SK-N-SH (cell line): ENCODE measurements at regions not wholly inside any gene's neighbourhood (a gene's known extent, or its start where the extent isn't known, plus 50 kb on each side); places are given as distances from the start of the nearest gene placed in this dataset.

Source experiments
- CTCF ChIA-PET: fragments of 300-600, 350-600 bp; formaldehyde crosslinking; extraction: SDS; loops from one replicate; lab custom pipeline; 2021; lab: Yijun Ruan, JAX
- POLR2A ChIA-PET: fragments of 350-600 bp; sonication (Branson Sonifier 250); formaldehyde crosslinking; extraction: SDS; loops from one replicate; lab custom pipeline; 2020; ENCODE audit warnings: antibody characterized with exemption, inconsistent platforms; lab: Yijun Ruan, JAX
- DNase-seq: peaks from one replicate; pipeline ENCODE4 v3.0.0; 2012
- H2AFZ ChIP-seq: fragments of 200-600 bp; sonication (generic); 2 replicates; pipeline ENCODE4 v1.8.1; 2016; ENCODE audit warnings: antibody characterized with exemption, mild to moderate bottlenecking, low read depth
- H3F3A ChIP-seq: fragments of 200-600 bp; sonication (generic); replicated peaks from 2 replicates; pipeline ENCODE3; 2016; ENCODE audit warnings: antibody characterized with exemption, mild to moderate bottlenecking; ENCODE audit not compliant: insufficient read depth
- H3K27ac ChIP-seq, 2 experiments: fragments of 200-500 bp in 1 of 2; fragments of 200-600 bp in 1 of 2; sonication (Bioruptor generic) in 1 of 2; sonication (generic), shearing (Covaris generic) in 1 of 2; 2 replicates each; pipeline versions ENCODE4 v1.5.1 to v1.6.1; 2014 to 2016; ENCODE audit warnings: low read depth in 2 of 2, inconsistent platforms in 1 of 2, low read length in 1 of 2, mild to moderate bottlenecking in 1 of 2, mixed read lengths in 1 of 2
- H3K27me3 ChIP-seq: fragments of 200-600 bp; sonication (generic), shearing (Covaris generic); 2 replicates; pipeline ENCODE4 v1.6.1; 2016; ENCODE audit warnings: mixed run types; ENCODE audit not compliant: insufficient read depth
- H3K36me3 ChIP-seq, 2 experiments: fragments of 200-500 bp in 1 of 2; fragments of 200-600 bp in 1 of 2; sonication (Bioruptor generic) in 1 of 2; sonication (generic) in 1 of 2; replicated peaks in 1 of 2; 2 replicates each; pipeline versions ENCODE3 to v1.5.1; 2014 to 2016; ENCODE audit warnings: low read length in 1 of 2, mild to moderate bottlenecking in 1 of 2; ENCODE audit not compliant: insufficient read depth in 2 of 2, control insufficient read depth in 1 of 2
- H3K4me1 ChIP-seq, 2 experiments: fragments of 200-500 bp in 1 of 2; fragments of 200-600 bp in 1 of 2; sonication (Bioruptor generic) in 1 of 2; sonication (generic), shearing (Covaris generic) in 1 of 2; 2 replicates each; pipeline versions ENCODE4 v1.5.1 to v1.6.1; 2014 to 2016; ENCODE audit warnings: low read depth in 1 of 2, low read length in 1 of 2, mixed run types in 1 of 2; ENCODE audit not compliant: insufficient read depth in 2 of 2, control insufficient read depth in 1 of 2
- H3K4me2 ChIP-seq: fragments of 200-600 bp; sonication (generic), shearing (Covaris generic); 2 replicates; pipeline ENCODE4 v1.6.1; 2017; ENCODE audit warnings: mixed run types
- H3K4me3 ChIP-seq, 2 experiments: fragments of 200-500 bp in 1 of 2; fragments of 200-600 bp in 1 of 2; sonication (Bioruptor generic) in 1 of 2; sonication (generic), shearing (Covaris generic) in 1 of 2; 2 replicates each; pipeline versions ENCODE4 v1.5.1 to v1.8.1; 2014 to 2016; ENCODE audit warnings: low read depth in 2 of 2, inconsistent platforms in 1 of 2, low read length in 1 of 2, mild to moderate bottlenecking in 1 of 2, mixed read lengths in 1 of 2, moderate library complexity in 1 of 2
- H3K79me2 ChIP-seq: fragments of 200-600 bp; sonication (generic); 2 replicates; pipeline ENCODE4 v1.8.1; 2017; ENCODE audit warnings: mild to moderate bottlenecking; ENCODE audit not compliant: insufficient read depth
- H3K9ac ChIP-seq: fragments of 200-600 bp; sonication (generic); 2 replicates; pipeline ENCODE4 v1.6.1; 2017; ENCODE audit warnings: mixed run types
- H3K9me2 ChIP-seq: fragments of 200-600 bp; sonication (generic); 2 replicates; pipeline ENCODE4 v1.6.1; 2017; ENCODE audit warnings: mixed run types
- H3K9me3 ChIP-seq: fragments of 200-600 bp; sonication (generic); 2 replicates; pipeline ENCODE4 v1.6.1; 2017; ENCODE audit warnings: mixed run types, mild to moderate bottlenecking, moderate library complexity
- H4K20me1 ChIP-seq: fragments of 200-600 bp; sonication (generic); 2 replicates; pipeline ENCODE4 v1.6.1; 2017; ENCODE audit warnings: mild to moderate bottlenecking, mixed run types; ENCODE audit not compliant: insufficient read depth
- ELF1 ChIP-seq: IDR thresholded peaks from 2 replicates; pipeline ENCODE4 v1.4.0; 2012
- FOXJ3 ChIP-seq: sonication (generic); formaldehyde crosslinking; IDR thresholded peaks from 2 replicates; pipeline ENCODE4 v1.5.1; 2020; ENCODE audit warnings: mild to moderate bottlenecking, missing genetic modification reagents
- FOXM1 ChIP-seq: IDR thresholded peaks from 2 replicates; pipeline ENCODE4 v1.4.0; 2012; ENCODE audit warnings: low read depth, mild to moderate bottlenecking
- JUND ChIP-seq: IDR thresholded peaks from 2 replicates; pipeline ENCODE4 v1.4.0; 2012
- MEF2A ChIP-seq: IDR thresholded peaks from 2 replicates; pipeline ENCODE4 v1.4.0; 2012; ENCODE audit warnings: low read depth, borderline replicate concordance
- NRF1 ChIP-seq: IDR thresholded peaks from 2 replicates; pipeline ENCODE4 v1.6.1; 2012; ENCODE audit warnings: low read depth, mild to moderate bottlenecking, low read length
- TCF12 ChIP-seq: IDR thresholded peaks from 2 replicates; pipeline ENCODE4 v1.4.0; 2012
- YY1 ChIP-seq: IDR thresholded peaks from 2 replicates; pipeline ENCODE4 v1.4.0; 2012; ENCODE audit warnings: low read depth, mild to moderate bottlenecking
- WGBS: methylation state at CpG from one replicate; pipeline ENCODE4 v1.1.6; 2017; ENCODE audit warnings: low lambda C conversion rate; 5-methylcytosine and 5-hydroxymethylcytosine counted together
- TF ChIP-seq, protein P1 (sequence below): IDR thresholded peaks from 2 replicates; pipeline ENCODE4 v1.4.0; 2012; ENCODE audit warnings: low read depth, borderline replicate concordance
- TF ChIP-seq, protein P2 (sequence below): IDR thresholded peaks from 2 replicates; pipeline ENCODE4; 2012
- TF ChIP-seq, protein P3 (sequence below): fragments of 200-600 bp; sonication (generic); IDR thresholded peaks from 2 replicates; pipeline ENCODE4 v1.6.1; 2017; ENCODE audit warnings: antibody characterized with exemption, mild to moderate bottlenecking, moderate library complexity
- TF ChIP-seq, protein P4 (sequence below): IDR thresholded peaks from 2 replicates; pipeline ENCODE4 v1.4.0; 2012; ENCODE audit warnings: low read depth
- TF ChIP-seq, protein P5 (sequence below): IDR thresholded peaks from 2 replicates; pipeline ENCODE4 v1.6.1; 2012; ENCODE audit warnings: mild to moderate bottlenecking, low read depth, low read length, moderate library complexity
- TF ChIP-seq, protein P6 (sequence below): IDR thresholded peaks from 2 replicates; pipeline ENCODE4 v1.4.0; 2012; ENCODE audit warnings: low read depth, borderline replicate concordance

DNA sequence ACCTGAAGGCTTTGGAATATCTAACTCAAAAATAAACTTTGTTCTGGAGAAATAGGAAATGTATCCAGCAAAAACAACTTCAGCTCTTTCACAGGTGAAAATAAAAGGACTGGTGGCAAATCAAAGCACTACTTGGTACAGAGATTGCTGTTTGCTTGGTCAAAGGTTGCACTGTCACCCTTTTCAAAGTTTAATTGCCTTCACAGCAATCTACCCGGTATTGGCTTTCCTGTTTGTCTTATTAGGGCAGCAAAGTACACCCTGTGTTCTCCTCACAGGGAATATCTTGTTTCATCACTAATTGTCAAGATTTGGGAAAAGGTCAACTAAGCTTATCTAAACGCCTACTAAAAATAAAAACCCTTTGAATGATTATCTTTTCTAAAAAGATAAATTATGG, 214.1 kb upstream of the ADCY2 start:
- Histone ChIP-seq H2AFZ (no peak overlapping the region), H3K9me2 (no peaks in the 10 kb centered on the region), H3K9ac (no peak overlapping the region), H3K4me1 (no peaks in the 10 kb centered on the region), H3K36me3 (no peaks in the 10 kb centered on the region), H3K4me3 (no peak overlapping the region), H3K79me2 (no peaks in the 10 kb centered on the region), H3K27ac (no peak overlapping the region), H3K27me3 (no peaks in the 10 kb centered on the region), H3K9me3 (no peaks in the 10 kb centered on the region), H3K4me2 (no peak overlapping the region), H3F3A (no peaks in the 10 kb centered on the region), H4K20me1 (no peaks in the 10 kb centered on the region)
- ChIA-PET CTCF (interaction anchor here (0.6 kb wide), 1 partner anchor 82 kb away, joined by 3 read pairs; no protein-coding TSS in a partner anchor), POLR2A (no interaction called here)
- WGBS = under 1% methylated on average over 2 of the region's 2 CpGs
- no peak for DNase-seq
- TF ChIP-seq NRF1 = no peak
- TF ChIP-seq YY1 = no peak
- TF ChIP-seq, protein P1, sequence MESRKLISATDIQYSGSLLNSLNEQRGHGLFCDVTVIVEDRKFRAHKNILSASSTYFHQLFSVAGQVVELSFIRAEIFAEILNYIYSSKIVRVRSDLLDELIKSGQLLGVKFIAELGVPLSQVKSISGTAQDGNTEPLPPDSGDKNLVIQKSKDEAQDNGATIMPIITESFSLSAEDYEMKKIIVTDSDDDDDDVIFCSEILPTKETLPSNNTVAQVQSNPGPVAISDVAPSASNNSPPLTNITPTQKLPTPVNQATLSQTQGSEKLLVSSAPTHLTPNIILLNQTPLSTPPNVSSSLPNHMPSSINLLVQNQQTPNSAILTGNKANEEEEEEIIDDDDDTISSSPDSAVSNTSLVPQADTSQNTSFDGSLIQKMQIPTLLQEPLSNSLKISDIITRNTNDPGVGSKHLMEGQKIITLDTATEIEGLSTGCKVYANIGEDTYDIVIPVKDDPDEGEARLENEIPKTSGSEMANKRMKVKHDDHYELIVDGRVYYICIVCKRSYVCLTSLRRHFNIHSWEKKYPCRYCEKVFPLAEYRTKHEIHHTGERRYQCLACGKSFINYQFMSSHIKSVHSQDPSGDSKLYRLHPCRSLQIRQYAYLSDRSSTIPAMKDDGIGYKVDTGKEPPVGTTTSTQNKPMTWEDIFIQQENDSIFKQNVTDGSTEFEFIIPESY = no peak

DNA sequence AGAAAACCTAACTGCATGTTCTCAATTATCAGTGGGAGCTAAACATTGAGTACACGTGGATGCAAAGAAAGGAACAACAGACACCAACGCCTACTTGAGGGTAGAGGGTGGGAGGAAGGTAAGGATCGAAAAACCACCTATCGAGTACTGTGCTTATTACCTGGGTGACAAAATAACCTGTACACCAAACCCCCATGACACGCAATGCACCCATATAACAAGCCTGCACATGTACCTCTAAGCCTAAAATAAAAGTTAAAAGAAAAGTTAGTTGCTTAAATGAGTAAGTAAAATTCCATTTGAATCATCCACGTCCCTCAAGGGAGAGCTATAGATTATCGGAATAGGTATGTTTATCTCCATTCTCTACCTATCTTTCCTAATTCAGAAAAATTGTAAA, 210.2 kb upstream of the ADCY2 start:
- H3K27me3 ChIP-seq = no peaks in the 10 kb centered on the region
- no peaks in the 10 kb centered on the region for H3K79me2 ChIP-seq
- DNase-seq = no peak
- TF ChIP-seq FOXJ3 (CRISPR knock-in tag) (no peak), ELF1 (no peak), FOXM1 (no peak), JUND (no peak)
- TF ChIP-seq, protein P2, sequence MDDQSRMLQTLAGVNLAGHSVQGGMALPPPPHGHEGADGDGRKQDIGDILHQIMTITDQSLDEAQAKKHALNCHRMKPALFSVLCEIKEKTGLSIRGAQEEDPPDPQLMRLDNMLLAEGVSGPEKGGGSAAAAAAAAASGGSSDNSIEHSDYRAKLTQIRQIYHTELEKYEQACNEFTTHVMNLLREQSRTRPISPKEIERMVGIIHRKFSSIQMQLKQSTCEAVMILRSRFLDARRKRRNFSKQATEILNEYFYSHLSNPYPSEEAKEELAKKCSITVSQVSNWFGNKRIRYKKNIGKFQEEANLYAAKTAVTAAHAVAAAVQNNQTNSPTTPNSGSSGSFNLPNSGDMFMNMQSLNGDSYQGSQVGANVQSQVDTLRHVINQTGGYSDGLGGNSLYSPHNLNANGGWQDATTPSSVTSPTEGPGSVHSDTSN = no peak
- no peaks in the 10 kb centered on the region for H3K36me3 ChIP-seq
- ChIA-PET POLR2A (no interaction called here), CTCF (no interaction called here)
- H3K4me1 ChIP-seq = no peaks in the 10 kb centered on the region
- 3% methylated on average over 7 of the region's 7 CpGs for WGBS
- no peak overlapping the region for H3K4me2 ChIP-seq
- no peak overlapping the region for H3K9ac ChIP-seq
- no peak overlapping the region for H3K27ac ChIP-seq
- no peak overlapping the region for H2AFZ ChIP-seq
- no peaks in the 10 kb centered on the region for H4K20me1 ChIP-seq
- no peaks in the 10 kb centered on the region for H3K9me2 ChIP-seq
- no peak overlapping the region for H3K4me3 ChIP-seq
- no peaks in the 10 kb centered on the region for H3F3A ChIP-seq
- no peaks in the 10 kb centered on the region for H3K9me3 ChIP-seq

DNA sequence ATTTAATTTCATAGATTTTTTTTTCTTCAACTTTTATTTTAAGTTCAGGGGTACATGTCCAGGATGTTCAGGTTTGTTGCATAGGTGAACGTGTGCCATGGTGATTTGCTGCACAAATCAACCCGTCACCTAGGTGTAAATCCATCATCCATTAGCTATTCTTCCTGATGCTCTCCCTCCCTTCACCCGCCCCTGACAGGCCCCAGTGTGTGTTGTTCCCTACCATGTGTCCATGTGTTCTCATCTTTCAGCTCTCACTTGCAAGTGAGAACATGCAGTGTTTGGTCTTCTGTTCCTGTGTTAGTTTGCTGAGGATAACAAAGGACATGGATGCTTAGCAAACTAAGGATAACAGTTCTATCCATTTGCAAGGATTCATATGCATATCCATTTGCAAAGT, 209.1 kb upstream of the ADCY2 start:
- no peaks in the 10 kb centered on the region for H3K9me2 ChIP-seq
- no peaks in the 10 kb centered on the region for H3K4me1 ChIP-seq
- H3K9ac ChIP-seq = no peak overlapping the region
- no peak for DNase-seq
- ChIA-PET CTCF (no interaction called here), POLR2A (no interaction called here)
- H3K4me2 ChIP-seq = no peak overlapping the region
- no peaks in the 10 kb centered on the region for H3K9me3 ChIP-seq
- no peaks in the 10 kb centered on the region for H4K20me1 ChIP-seq
- H3F3A ChIP-seq = no peaks in the 10 kb centered on the region
- H3K27ac ChIP-seq = no peak overlapping the region
- 2% methylated on average over 3 of the region's 3 CpGs for WGBS
- H3K79me2 ChIP-seq = no peaks in the 10 kb centered on the region
- no peak overlapping the region for H3K4me3 ChIP-seq
- H2AFZ ChIP-seq = no peak overlapping the region
- H3K27me3 ChIP-seq = no peaks in the 10 kb centered on the region
- no peaks in the 10 kb centered on the region for H3K36me3 ChIP-seq
- TF ChIP-seq, protein P3, sequence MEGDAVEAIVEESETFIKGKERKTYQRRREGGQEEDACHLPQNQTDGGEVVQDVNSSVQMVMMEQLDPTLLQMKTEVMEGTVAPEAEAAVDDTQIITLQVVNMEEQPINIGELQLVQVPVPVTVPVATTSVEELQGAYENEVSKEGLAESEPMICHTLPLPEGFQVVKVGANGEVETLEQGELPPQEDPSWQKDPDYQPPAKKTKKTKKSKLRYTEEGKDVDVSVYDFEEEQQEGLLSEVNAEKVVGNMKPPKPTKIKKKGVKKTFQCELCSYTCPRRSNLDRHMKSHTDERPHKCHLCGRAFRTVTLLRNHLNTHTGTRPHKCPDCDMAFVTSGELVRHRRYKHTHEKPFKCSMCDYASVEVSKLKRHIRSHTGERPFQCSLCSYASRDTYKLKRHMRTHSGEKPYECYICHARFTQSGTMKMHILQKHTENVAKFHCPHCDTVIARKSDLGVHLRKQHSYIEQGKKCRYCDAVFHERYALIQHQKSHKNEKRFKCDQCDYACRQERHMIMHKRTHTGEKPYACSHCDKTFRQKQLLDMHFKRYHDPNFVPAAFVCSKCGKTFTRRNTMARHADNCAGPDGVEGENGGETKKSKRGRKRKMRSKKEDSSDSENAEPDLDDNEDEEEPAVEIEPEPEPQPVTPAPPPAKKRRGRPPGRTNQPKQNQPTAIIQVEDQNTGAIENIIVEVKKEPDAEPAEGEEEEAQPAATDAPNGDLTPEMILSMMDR = no peak
- TF ChIP-seq JUND = no peak
- TF ChIP-seq TCF12 = no peak
- TF ChIP-seq, protein P4, sequence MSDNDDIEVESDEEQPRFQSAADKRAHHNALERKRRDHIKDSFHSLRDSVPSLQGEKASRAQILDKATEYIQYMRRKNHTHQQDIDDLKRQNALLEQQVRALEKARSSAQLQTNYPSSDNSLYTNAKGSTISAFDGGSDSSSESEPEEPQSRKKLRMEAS = no peak
- TF ChIP-seq, protein P5, sequence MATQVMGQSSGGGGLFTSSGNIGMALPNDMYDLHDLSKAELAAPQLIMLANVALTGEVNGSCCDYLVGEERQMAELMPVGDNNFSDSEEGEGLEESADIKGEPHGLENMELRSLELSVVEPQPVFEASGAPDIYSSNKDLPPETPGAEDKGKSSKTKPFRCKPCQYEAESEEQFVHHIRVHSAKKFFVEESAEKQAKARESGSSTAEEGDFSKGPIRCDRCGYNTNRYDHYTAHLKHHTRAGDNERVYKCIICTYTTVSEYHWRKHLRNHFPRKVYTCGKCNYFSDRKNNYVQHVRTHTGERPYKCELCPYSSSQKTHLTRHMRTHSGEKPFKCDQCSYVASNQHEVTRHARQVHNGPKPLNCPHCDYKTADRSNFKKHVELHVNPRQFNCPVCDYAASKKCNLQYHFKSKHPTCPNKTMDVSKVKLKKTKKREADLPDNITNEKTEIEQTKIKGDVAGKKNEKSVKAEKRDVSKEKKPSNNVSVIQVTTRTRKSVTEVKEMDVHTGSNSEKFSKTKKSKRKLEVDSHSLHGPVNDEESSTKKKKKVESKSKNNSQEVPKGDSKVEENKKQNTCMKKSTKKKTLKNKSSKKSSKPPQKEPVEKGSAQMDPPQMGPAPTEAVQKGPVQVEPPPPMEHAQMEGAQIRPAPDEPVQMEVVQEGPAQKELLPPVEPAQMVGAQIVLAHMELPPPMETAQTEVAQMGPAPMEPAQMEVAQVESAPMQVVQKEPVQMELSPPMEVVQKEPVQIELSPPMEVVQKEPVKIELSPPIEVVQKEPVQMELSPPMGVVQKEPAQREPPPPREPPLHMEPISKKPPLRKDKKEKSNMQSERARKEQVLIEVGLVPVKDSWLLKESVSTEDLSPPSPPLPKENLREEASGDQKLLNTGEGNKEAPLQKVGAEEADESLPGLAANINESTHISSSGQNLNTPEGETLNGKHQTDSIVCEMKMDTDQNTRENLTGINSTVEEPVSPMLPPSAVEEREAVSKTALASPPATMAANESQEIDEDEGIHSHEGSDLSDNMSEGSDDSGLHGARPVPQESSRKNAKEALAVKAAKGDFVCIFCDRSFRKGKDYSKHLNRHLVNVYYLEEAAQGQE = no peak
- TF ChIP-seq MEF2A = no peak
- TF ChIP-seq, protein P6, sequence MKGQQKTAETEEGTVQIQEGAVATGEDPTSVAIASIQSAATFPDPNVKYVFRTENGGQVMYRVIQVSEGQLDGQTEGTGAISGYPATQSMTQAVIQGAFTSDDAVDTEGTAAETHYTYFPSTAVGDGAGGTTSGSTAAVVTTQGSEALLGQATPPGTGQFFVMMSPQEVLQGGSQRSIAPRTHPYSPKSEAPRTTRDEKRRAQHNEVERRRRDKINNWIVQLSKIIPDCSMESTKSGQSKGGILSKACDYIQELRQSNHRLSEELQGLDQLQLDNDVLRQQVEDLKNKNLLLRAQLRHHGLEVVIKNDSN = no peak
